HUES6 (cell line): ENCODE measurements at regions not wholly inside any gene's neighbourhood (a gene's known extent, or its start where the extent isn't known, plus 50 kb on each side); places are given as distances from the start of the nearest gene placed in this dataset.

Experiments
- H3K27ac ChIP-seq: 2 replicates; pipeline ENCODE4 v1.7.0; 2013; ENCODE audit warnings: low read depth, mild to moderate bottlenecking, low read length, inconsistent platforms
- H3K27me3 ChIP-seq: 2 replicates; pipeline ENCODE4 v1.6.1; 2013; ENCODE audit warnings: low read length; ENCODE audit not compliant: control insufficient read depth, insufficient read depth
- H3K36me3 ChIP-seq: 2 replicates; pipeline ENCODE4 v1.6.1; 2013; ENCODE audit warnings: low read length; ENCODE audit not compliant: control insufficient read depth, insufficient read depth
- H3K4me1 ChIP-seq: 2 replicates; pipeline ENCODE4 v1.6.1; 2013; ENCODE audit warnings: low read length; ENCODE audit not compliant: control insufficient read depth, insufficient read depth
- H3K4me3 ChIP-seq: 2 replicates; pipeline ENCODE4 v1.5.1; 2013; ENCODE audit warnings: low read depth, low read length
- H3K9ac ChIP-seq: one replicate; pipeline ENCODE4 v1.6.1; 2013; ENCODE audit warnings: mild to moderate bottlenecking, low read length
- H3K9me3 ChIP-seq: 2 replicates; pipeline ENCODE4 v1.6.1; 2013; ENCODE audit warnings: low read depth, low read length; ENCODE audit not compliant: control insufficient read depth, insufficient read depth

DNA sequence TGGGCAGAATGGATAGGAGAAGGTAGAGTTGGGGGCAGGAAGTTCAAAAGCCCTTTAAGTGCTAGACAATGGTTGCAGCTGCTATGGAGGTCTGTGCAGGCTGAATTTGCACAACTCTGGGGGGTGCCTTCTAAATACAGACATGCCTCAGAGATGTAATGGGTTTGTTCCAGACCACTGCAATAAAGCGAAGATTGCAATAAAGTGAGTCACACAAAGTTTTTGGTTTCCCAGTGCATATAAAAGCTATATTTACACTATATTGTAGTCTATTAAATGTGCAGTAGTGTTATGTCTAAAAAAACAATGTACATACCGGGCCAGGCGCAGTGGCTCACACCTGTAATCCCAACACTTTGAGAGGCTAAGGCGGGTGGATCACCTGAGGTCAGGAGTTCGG, 60.5 kb upstream of the MYOCD start:
- Histone ChIP-seq H3K27me3 (no peaks in the 10 kb centered on the region), H3K9me3 (no peaks in the 10 kb centered on the region), H3K4me3 (no peak overlapping the region), H3K4me1 (no peaks in the 10 kb centered on the region), H3K36me3 (no peaks in the 10 kb centered on the region), H3K9ac (no peak overlapping the region), H3K27ac (no peak overlapping the region)

DNA sequence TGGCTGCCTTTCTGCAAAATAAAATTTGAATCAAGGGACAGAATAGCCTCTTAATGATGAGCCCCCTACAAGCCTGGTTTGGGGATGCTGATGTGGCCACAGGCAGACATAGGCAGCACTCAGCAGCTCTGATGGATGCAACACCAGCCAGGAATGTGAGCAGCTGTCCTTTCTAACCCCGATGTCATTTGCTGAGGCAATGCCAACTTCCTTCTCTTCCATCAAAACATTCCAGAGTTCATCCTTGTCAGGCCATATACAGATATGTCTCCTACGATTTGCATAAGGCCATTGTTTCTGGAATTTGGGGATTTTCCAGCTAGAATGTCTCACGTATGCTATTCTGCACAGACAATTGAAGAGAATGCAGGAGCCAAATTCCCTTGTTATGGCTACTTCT, 52.1 kb upstream of the MYOCD start:
- Histone ChIP-seq H3K9me3 (no peaks in the 10 kb centered on the region), H3K4me1 (no peaks in the 10 kb centered on the region), H3K9ac (no peak overlapping the region), H3K27me3 (no peaks in the 10 kb centered on the region), H3K4me3 (no peak overlapping the region), H3K36me3 (no peaks in the 10 kb centered on the region), H3K27ac (no peak overlapping the region)
